Upper lobe of right lung (tissue), 1 donor: ENCODE measurements at regions not wholly inside any gene's neighbourhood (a gene's known extent, or its start where the extent isn't known, plus 50 kb on each side); places are given as distances from the start of the nearest gene placed in this dataset.

ENCODE experiments used
- ATAC-seq: fragments of 200-7000 bp; cut with Tn5 transposase; one replicate; pipeline ENCODE4 v1.9.1; 2020; ENCODE audit warnings: mild to moderate bottlenecking, moderate library complexity
- DNase-seq: peaks from one replicate; pipeline ENCODE4 v3.0.0-alpha.2; 2020
- H3K27ac ChIP-seq: fragments of 200-600 bp; one replicate; pipeline ENCODE4 v1.8.0; 2022
- H3K27me3 ChIP-seq: fragments of 200-600 bp; one replicate; pipeline ENCODE4 v1.8.0; 2022; ENCODE audit warnings: mild to moderate bottlenecking
- H3K36me3 ChIP-seq: fragments of 200-600 bp; one replicate; pipeline ENCODE4 v1.8.0; 2022
- H3K4me1 ChIP-seq: fragments of 200-600 bp; one replicate; pipeline ENCODE4 v1.8.0; 2022
- H3K4me3 ChIP-seq: fragments of 200-600 bp; one replicate; pipeline ENCODE4 v1.8.0; 2022; ENCODE audit warnings: mild to moderate bottlenecking
- H3K9me3 ChIP-seq: fragments of 200-600 bp; one replicate; pipeline ENCODE4 v1.8.0; 2022
- intact Hi-C: fragments of 100-400 bp; cut with DNase I; formaldehyde crosslinking; loops from one replicate; pipeline ENCODE4 v1.11.0; 2022
- TF ChIP-seq, protein P1 (sequence below): fragments of 200-600 bp; IDR thresholded peaks from one replicate; pipeline ENCODE4 v1.8.0; 2022; ENCODE audit warnings: antibody characterized with exemption
- donor health status: DM: no; HTN: yes; CAD: no; lungs with severe emphysema.

- Histone ChIP-seq H3K36me3 (no peaks in the 10 kb centered on the region), H3K27me3 (no peaks in the 10 kb centered on the region), H3K4me1 (no peaks in the 10 kb centered on the region), H3K4me3 (no peak overlapping the region), H3K9me3 (no peaks in the 10 kb centered on the region), H3K27ac (no peak overlapping the region)
- TF ChIP-seq, protein P1, sequence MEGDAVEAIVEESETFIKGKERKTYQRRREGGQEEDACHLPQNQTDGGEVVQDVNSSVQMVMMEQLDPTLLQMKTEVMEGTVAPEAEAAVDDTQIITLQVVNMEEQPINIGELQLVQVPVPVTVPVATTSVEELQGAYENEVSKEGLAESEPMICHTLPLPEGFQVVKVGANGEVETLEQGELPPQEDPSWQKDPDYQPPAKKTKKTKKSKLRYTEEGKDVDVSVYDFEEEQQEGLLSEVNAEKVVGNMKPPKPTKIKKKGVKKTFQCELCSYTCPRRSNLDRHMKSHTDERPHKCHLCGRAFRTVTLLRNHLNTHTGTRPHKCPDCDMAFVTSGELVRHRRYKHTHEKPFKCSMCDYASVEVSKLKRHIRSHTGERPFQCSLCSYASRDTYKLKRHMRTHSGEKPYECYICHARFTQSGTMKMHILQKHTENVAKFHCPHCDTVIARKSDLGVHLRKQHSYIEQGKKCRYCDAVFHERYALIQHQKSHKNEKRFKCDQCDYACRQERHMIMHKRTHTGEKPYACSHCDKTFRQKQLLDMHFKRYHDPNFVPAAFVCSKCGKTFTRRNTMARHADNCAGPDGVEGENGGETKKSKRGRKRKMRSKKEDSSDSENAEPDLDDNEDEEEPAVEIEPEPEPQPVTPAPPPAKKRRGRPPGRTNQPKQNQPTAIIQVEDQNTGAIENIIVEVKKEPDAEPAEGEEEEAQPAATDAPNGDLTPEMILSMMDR = no peak
- intact Hi-C loops = no loop called here
- ATAC-seq (no peak), DNase-seq (no peak)
Measured at GRCh38 chrX:121958886-121959285, 911.5 kb downstream of the GLUD2 start.

DNA sequence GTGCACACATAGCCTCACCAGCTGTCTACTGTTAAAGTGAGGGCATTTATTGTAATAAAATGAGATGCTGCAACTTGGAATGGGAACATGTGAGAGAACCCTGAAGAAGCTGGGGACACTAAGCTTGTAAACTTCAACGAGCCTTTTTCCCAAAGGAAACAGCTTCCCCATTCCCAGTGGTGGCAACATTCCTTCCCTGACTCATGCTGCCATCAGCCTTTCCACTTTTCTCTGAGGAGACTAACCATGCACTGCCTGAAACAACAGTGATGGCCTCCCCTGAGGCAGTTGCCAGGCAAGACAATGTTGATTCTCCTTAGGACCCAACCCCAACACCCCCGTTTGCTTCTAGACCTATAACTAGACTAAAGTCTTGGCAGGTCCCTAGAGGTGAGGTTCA lies 928.3 kb downstream of the GLUD2 start:
- Histone ChIP-seq H3K9me3 (no peaks in the 10 kb centered on the region), H3K27me3 (no peaks in the 10 kb centered on the region), H3K36me3 (no peaks in the 10 kb centered on the region), H3K4me1 (no peaks in the 10 kb centered on the region), H3K27ac (no peak overlapping the region), H3K4me3 (no peak overlapping the region)
- ATAC-seq (no peak), DNase-seq (no peak)
- intact Hi-C loops = no loop called here
- TF ChIP-seq, protein P1 = no peak

DNA sequence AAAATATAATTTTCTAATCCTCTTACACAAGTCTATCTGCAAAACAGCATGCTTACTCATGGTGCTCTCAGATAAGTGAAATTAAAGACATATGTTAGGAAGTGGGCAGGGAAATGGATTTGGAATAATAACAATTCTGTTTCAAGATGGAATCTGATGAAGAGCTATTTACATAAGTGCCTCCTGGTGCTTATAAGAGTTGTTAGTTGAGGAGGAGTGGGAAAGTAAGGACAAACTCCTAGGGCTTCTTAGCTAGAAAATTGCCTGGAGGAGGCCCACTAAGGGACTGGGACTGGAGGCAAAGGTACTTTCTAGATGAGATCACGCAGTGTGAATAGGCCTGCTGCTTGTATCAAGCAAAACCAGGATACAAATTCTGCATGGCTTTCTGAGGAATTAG lies 939.8 kb downstream of the GLUD2 start:
- intact Hi-C loops = no loop called here
- H3K27ac ChIP-seq = no peak overlapping the region
- H3K9me3 ChIP-seq = no peaks in the 10 kb centered on the region
- no peaks in the 10 kb centered on the region for H3K4me1 ChIP-seq
- DNase-seq = no peak
- TF ChIP-seq, protein P1 = no peak
- H3K36me3 ChIP-seq = no peaks in the 10 kb centered on the region
- no peak for ATAC-seq
- no peaks in the 10 kb centered on the region for H3K27me3 ChIP-seq
- no peak overlapping the region for H3K4me3 ChIP-seq

GRCh38 chrX:121987835-121988234 lies 940.4 kb downstream of the GLUD2 start:
- no peak overlapping the region for H3K4me3 ChIP-seq
- ATAC-seq = no peak

GRCh38 chrX:122004127-122004526 lies 956.7 kb downstream of the GLUD2 start:
- Histone ChIP-seq H3K9me3 (no peaks in the 10 kb centered on the region), H3K27me3 (no peaks in the 10 kb centered on the region), H3K27ac (no peak overlapping the region), H3K4me3 (no peak overlapping the region), H3K4me1 (no peaks in the 10 kb centered on the region), H3K36me3 (no peaks in the 10 kb centered on the region)
- ATAC-seq (no peak), DNase-seq (no peak)
- intact Hi-C loops = no loop called here
- TF ChIP-seq, protein P1 = no peak

More at GRCh38 chrX:121987835-121988234, 940.4 kb downstream of the GLUD2 start:
- DNase-seq = no peak
- Histone ChIP-seq H3K4me1 (no peaks in the 10 kb centered on the region), H3K36me3 (no peaks in the 10 kb centered on the region), H3K9me3 (no peaks in the 10 kb centered on the region), H3K27me3 (no peaks in the 10 kb centered on the region), H3K27ac (no peak overlapping the region)
- intact Hi-C loops = no loop called here
- TF ChIP-seq, protein P1 = no peak

DNA sequence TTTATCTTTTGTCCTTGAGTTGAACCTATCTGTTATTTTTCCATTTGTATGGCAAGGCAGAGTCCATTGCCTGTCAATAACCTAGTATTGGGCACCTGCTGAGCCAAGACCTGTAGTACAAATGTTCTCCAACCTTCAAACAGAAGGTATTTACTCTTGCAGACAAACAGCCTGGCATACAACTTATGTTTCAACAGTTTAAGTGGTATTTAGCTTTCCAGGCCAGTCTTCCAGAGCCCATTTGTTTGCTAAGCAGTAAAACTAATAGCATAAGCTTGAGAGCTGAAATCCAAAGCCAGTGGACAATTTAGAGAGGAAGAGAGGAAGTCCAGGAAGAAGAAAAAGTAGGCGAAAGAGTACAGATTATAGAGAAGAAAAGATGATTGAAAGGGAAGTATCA lies 979.3 kb downstream of the GLUD2 start:
- H3K27me3 ChIP-seq = no peaks in the 10 kb centered on the region
- H3K27ac ChIP-seq = no peak overlapping the region
- H3K9me3 ChIP-seq = no peaks in the 10 kb centered on the region
- no peak for DNase-seq
- TF ChIP-seq, protein P1 = no peak
- no peak overlapping the region for H3K4me3 ChIP-seq
- no peaks in the 10 kb centered on the region for H3K4me1 ChIP-seq
- no peaks in the 10 kb centered on the region for H3K36me3 ChIP-seq
- ATAC-seq = no peak
- intact Hi-C loops = no loop called here
